Peyer's patch (tissue), 4 donors: ENCODE measurements at regions not wholly inside any gene's neighbourhood (a gene's known extent, or its start where the extent isn't known, plus 50 kb on each side); places are given as distances from the start of the nearest gene placed in this dataset.

ENCODE experiments used
- CTCF ChIP-seq, 6 experiments: fragments of 450-650 bp in 4 of 6; fragments of 200-600 bp in 2 of 6; sonication (generic) in 1 of 6; IDR thresholded peaks; one replicate each; pipeline ENCODE4 v1.5.1; 2017 to 2019; ENCODE audit warnings: antibody characterized with exemption in 6 of 6, mild to moderate bottlenecking in 3 of 6, moderate library complexity in 1 of 6
- POLR2A ChIP-seq, 2 donors: fragments of 450-650 bp; IDR thresholded peaks; one replicate each; pipeline ENCODE4 v1.5.1; 2017; ENCODE audit warnings: antibody characterized with exemption in 2 of 2, mild to moderate bottlenecking in 2 of 2, moderate library complexity in 2 of 2

- TF ChIP-seq CTCF (IDR thresholded peaks at IDR 0.05) (no peak), POLR2A (IDR thresholded peaks at IDR 0.05) (no peak)
These were observed 194.4 kb downstream of the RNF144A start for GRCh38 chr2:7111626-7112025.
